GM12892 (cell line): ENCODE measurements at regions not wholly inside any gene's neighbourhood (a gene's known extent, or its start where the extent isn't known, plus 50 kb on each side); places are given as distances from the start of the nearest gene placed in this dataset.

Experiments used
- POLR2A ChIP-seq: IDR thresholded peaks from 2 replicates; pipeline ENCODE4 v1.6.1; 2011; ENCODE audit warnings: low read depth, low read length, control low read depth
- POLR2AphosphoS5 ChIP-seq: IDR thresholded peaks from 2 replicates; pipeline ENCODE4 v1.6.1; 2011; ENCODE audit warnings: low read depth, low read length, control low read depth
- TAF1 ChIP-seq: IDR thresholded peaks from 2 replicates; pipeline ENCODE4 v1.6.1; 2011; ENCODE audit warnings: low read depth, mild to moderate bottlenecking, control low read depth, low read length, borderline replicate concordance

GRCh38 chr5:153902016-153902415 lies 136.7 kb downstream of the FAM114A2 start:
- TF ChIP-seq POLR2A (no peak), TAF1 (no peak), POLR2AphosphoS5 (no peak)
